ENCODE measurements at regions not wholly inside any gene's neighbourhood (a gene's known extent, or its start where the extent isn't known, plus 50 kb on each side); places are given as distances from the start of the nearest gene placed in this dataset.

DNA sequence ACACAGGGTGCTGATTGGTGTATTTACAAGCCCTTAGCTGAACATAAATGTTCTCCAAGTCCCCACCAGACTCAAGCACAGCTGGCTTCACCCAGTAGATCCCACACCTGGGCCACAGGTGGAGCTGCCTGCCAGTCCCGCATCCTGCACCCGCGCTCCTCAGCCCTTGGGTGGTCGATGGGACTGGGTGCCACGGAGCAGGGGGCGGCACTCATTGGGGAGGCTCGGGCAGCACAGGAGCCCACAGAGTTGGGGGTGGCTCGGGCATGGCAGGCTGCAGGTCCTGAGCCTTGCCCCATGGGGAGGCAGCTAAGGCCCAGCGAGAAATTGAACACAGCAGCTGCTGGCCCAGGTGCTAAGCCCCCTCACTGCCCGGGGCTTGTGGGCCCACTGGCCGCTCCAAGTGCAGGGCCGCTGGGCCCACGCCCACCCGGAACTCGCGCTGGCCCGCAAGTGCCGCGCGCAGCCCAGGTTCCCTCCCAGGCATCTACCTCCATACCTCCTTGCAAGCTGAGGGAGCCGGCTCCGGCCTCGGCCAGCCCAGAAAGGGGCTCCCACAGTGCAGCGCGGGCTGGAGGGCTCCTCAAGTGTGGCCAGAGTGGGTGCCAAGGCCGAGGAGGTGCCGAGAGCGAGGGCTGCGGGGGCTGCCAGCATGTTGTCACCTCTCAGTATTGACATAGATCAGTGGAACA is 442.7 kb downstream of the OCA2 start:
- Mint-ChIP-seq H3K27me3 (ENCODE audit: unreplicated experiment) (peaks cover 2% of the 10 kb centered on the region), H3K9me3 (ENCODE audit: unreplicated experiment) (no peaks in the 10 kb centered on the region), H3K36me3 (ENCODE audit: unreplicated experiment) (no peaks in the 10 kb centered on the region), H3K4me3 (ENCODE audit: unreplicated experiment) (no peak overlapping the region), H3K4me1 (ENCODE audit: unreplicated experiment) (no peaks in the 10 kb centered on the region), H3K27ac (ENCODE audit: unreplicated experiment) (no peak overlapping the region)
- no peak for DNase-seq (ENCODE audit: extremely low spot score, unreplicated experiment)
- TF ChIP-seq, protein P1, sequence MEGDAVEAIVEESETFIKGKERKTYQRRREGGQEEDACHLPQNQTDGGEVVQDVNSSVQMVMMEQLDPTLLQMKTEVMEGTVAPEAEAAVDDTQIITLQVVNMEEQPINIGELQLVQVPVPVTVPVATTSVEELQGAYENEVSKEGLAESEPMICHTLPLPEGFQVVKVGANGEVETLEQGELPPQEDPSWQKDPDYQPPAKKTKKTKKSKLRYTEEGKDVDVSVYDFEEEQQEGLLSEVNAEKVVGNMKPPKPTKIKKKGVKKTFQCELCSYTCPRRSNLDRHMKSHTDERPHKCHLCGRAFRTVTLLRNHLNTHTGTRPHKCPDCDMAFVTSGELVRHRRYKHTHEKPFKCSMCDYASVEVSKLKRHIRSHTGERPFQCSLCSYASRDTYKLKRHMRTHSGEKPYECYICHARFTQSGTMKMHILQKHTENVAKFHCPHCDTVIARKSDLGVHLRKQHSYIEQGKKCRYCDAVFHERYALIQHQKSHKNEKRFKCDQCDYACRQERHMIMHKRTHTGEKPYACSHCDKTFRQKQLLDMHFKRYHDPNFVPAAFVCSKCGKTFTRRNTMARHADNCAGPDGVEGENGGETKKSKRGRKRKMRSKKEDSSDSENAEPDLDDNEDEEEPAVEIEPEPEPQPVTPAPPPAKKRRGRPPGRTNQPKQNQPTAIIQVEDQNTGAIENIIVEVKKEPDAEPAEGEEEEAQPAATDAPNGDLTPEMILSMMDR (IDR thresholded peaks at IDR 0.05) = no peak

DNA sequence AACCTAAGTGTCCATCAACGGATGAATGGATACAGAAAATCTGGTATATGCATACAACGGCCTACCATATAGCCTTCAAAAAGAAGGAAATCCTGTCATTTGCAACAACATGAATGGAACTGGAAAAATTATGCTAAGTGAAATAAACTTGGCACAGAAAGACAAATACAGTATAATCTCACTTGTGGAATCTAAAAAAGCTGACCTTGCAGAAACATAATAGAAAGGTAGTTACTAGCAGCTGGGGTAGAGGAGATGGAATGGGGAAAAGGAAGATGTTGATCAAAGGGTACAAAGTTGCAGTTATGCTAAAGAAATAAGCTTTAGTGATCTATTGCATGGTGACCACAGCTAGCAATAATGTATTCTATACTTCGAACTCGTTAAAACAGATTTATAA is 444.1 kb downstream of the OCA2 start:
- H3K27ac Mint-ChIP-seq (ENCODE audit: unreplicated experiment) = no peak overlapping the region
- no peaks in the 10 kb centered on the region for H3K9me3 Mint-ChIP-seq (ENCODE audit: unreplicated experiment)
- H3K27me3 Mint-ChIP-seq (ENCODE audit: unreplicated experiment) = peaks cover 2% of the 10 kb centered on the region
- no peak for DNase-seq (ENCODE audit: extremely low spot score, unreplicated experiment)
- no peaks in the 10 kb centered on the region for H3K4me1 Mint-ChIP-seq (ENCODE audit: unreplicated experiment)
- TF ChIP-seq, protein P1 (IDR thresholded peaks at IDR 0.05) = no peak
- no peak overlapping the region for H3K4me3 Mint-ChIP-seq (ENCODE audit: unreplicated experiment)
- no peaks in the 10 kb centered on the region for H3K36me3 Mint-ChIP-seq (ENCODE audit: unreplicated experiment)

DNA sequence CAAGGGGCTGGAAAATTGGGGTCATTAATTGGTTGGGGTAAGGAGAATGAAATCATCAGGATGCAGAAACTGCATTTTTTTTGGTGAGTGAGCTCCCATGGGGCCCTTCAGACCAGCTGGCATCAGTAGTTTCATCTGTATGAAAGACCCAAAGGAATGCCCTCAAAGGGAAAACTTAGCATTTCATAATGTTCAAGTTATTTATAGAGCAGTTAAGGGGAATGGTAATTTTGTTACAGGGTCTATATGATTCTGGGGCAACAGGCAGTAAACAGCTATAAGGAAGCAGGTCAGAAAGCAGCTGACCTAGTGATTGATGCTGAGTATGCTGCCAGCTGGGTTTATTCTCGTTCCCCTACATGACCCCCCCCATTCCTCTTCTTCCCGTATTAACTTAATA is 448.9 kb downstream of the OCA2 start:
- Mint-ChIP-seq H3K27me3 (ENCODE audit: unreplicated experiment) (peaks cover 2% of the 10 kb centered on the region), H3K27ac (ENCODE audit: unreplicated experiment) (no peak overlapping the region), H3K36me3 (ENCODE audit: unreplicated experiment) (no peaks in the 10 kb centered on the region), H3K4me3 (ENCODE audit: unreplicated experiment) (no peak overlapping the region), H3K4me1 (ENCODE audit: unreplicated experiment) (no peaks in the 10 kb centered on the region), H3K9me3 (ENCODE audit: unreplicated experiment) (no peaks in the 10 kb centered on the region)
- DNase-seq (ENCODE audit: extremely low spot score, unreplicated experiment) = no peak
- TF ChIP-seq, protein P1 (IDR thresholded peaks at IDR 0.05) = no peak

DNA sequence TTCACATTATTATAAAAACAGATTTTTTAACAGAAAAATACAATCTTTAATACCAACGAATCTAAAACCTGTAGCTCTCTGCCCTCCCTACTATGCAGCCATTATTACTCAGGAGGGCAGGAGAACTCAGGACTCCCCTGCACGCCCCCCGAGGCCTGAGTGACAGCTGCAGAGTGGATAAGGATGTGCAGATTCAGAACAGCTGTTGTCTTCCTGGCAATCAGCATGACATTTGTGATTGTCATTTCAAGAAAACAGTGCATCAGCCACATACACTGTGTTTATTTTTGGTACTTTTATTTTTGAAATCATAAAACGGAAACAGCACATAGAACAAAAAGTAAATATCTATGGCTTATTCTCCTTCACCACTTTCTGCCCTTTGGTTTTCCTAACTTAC is 450.8 kb downstream of the OCA2 start:
- TF ChIP-seq, protein P1 (IDR thresholded peaks at IDR 0.05) = no peak
- Mint-ChIP-seq H3K4me1 (ENCODE audit: unreplicated experiment) (no peaks in the 10 kb centered on the region), H3K4me3 (ENCODE audit: unreplicated experiment) (no peak overlapping the region), H3K9me3 (ENCODE audit: unreplicated experiment) (peaks cover 4% of the 10 kb centered on the region), H3K27ac (ENCODE audit: unreplicated experiment) (no peak overlapping the region), H3K36me3 (ENCODE audit: unreplicated experiment) (no peaks in the 10 kb centered on the region), H3K27me3 (ENCODE audit: unreplicated experiment) (peaks cover 2% of the 10 kb centered on the region)
- DNase-seq (ENCODE audit: extremely low spot score, unreplicated experiment) = no peak

DNA sequence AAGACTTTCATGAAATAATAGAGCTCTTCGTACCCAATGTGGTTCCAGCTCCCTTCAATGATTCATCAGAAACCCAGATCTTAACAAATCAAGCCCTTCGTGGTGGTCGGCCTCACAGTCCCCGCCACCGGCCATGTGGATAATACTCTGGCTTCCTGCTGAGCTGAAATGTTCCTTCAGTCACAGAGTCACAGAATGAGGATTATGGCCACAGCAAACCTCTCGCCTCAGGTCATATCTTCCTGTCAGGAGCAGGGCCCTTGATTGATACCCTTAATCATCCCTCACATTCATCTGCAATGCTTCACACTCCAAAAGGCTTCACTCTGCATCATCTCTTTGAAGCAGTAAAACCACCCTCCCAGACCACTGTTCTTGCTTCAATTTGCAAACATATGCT is 452.6 kb downstream of the OCA2 start:
- DNase-seq (ENCODE audit: extremely low spot score, unreplicated experiment) = no peak
- Mint-ChIP-seq H3K27ac (ENCODE audit: unreplicated experiment) (no peak overlapping the region), H3K27me3 (ENCODE audit: unreplicated experiment) (no peaks in the 10 kb centered on the region), H3K36me3 (ENCODE audit: unreplicated experiment) (no peaks in the 10 kb centered on the region), H3K4me1 (ENCODE audit: unreplicated experiment) (no peaks in the 10 kb centered on the region), H3K9me3 (ENCODE audit: unreplicated experiment) (peaks cover 21% of the 10 kb centered on the region), H3K4me3 (ENCODE audit: unreplicated experiment) (no peak overlapping the region)
- TF ChIP-seq, protein P1 (IDR thresholded peaks at IDR 0.05) = no peak
